SIG-M5 treated with dmso at 0.1 percent for 504 hours (cell line): ENCODE measurements at regions not wholly inside any gene's neighbourhood (a gene's known extent, or its start where the extent isn't known, plus 50 kb on each side); places are given as distances from the start of the nearest gene placed in this dataset.

Experiments
- DNase-seq: peaks from one replicate; lab custom pipeline; 2025; ENCODE audit not compliant: unreplicated experiment; lab: John Stamatoyannopoulos, UW

DNA sequence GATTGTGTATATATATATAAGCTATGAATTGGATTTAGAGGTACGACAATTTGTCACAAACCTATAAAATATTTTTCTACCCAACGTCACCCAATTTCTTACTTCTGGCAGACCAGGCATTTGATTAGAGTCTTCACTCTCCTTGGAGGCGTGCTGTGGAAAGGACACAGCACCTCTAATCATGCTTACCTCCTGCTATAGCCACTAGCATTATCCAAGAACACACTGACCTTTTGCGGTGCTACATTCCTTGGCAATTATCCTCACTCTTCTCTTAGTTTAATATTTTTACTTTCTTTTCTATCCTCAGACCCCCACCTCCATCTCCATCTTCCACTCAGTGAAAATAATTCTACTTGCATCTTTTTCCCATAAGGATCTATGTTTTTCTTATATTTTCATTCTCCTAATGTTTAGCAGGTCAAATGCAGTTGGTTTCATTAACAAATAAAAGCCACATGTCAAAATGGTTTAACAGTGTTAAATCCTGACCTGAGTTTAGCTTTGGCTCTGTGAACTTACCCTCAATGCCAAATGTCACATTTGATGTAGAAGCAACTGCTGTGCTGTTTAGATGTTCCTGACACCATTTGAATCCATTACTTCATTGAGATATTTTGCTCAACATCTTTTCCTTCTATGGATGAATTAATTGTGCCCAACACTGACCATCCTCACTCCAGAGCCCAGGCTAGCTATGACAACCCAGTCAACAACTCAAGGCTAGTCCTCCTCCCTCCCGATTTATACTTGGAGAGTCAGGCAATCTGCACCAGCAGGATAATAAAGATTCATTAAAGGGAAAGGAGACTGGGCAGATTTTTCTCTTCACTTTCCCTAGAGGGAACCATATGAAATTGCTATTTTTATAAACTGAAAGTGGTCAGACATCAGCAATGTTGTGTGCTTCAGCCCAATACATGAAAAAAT lies 240.5 kb downstream of the MREG start:
- no peak for DNase-seq

DNA sequence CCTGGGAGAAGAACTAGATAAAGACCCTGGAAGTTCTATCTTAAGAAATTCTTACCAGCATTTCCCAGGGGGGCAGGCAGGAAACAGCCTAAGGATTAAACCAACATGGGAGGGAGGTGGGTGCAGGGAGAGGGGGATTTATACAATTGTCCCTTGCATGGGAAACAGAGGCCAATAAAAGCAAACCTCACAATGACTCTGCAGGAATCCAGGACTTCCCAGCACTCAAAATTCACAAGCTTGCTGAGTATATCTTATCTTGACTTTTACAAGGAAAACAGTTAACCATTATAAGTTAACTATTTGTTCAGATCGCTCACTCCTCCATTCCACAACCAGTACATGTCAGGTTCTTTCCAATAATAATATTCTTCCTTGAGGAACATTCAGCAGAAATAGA lies 241.3 kb downstream of the MREG start:
- no peak for DNase-seq

DNA sequence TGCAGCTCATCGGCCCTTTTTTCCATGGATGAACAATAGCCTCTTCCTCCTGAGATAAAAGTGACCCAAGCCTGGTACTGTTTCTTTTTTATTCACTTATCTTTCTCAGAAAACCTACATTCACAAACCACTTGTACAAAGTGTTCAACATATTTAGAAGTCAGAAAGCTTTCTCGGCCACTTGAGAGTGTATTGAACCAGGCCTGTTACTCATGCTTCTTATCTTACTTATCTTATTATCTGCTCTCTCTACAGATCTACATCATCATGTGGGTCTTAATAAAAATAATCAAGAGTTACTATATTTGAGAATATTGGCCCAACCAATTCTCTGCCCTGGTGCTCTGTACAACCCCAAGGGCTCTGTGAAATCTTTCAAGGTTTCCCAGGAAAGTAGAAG lies 242.1 kb downstream of the MREG start:
- DNase-seq = no peak

DNA sequence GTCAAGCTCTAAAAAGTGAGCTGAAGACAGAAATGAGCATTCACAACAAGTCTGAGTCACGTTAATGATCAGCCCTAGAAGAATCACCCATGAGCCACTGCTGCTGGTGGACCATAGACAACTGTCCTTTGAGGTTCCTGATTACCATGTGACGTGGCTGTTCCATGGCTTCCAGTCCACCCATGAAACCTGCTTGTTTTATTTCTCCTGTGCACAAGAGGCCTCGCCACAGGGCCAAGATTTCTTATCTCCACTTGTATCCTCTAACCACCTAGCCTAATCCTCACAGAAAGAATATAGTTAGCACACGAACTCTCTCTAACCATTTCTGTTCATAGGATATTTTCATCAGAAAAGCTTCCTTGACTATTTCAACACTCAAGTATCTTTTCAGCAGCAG lies 242.7 kb downstream of the MREG start:
- DNase-seq = no peak

DNA sequence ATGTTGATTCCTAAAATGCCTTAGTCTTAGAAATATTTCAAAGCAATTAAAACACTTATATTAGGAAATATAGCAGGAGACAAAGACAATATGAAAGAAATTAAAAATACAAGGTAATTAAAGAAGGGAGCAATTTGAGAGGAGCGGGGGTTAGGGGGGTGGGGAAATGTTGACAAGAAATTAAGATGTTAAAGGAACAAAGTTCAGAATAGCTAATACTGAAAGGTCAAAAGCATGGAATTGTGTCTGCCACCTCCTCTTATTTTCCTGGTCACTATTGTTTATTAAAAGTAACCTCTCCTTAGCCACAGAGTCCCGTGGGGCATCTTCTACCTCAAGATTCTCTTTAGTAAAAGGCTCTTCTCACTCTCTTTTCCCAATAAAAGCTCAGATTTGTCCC lies 244.1 kb downstream of the MREG start:
- DNase-seq = no peak

DNA sequence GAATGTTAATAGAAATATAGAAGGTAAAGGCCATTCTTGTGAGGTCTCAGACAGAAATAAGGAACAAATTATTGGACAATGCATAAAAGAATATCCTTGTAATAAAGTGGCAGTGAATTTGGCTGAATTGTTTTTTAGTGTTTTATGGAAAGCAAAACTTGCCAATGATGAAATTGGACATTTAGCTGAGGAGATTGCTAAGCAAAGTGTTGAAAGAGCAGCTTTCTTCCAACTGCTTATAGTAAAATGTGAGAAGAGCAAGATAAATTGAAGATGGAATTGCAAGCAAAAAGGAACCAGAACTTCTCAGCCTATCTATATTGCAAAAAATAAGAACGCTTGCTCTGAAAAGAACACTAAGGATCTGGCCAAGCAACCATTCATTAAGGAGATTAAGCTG lies 245.7 kb downstream of the MREG start:
- DNase-seq = no peak

DNA sequence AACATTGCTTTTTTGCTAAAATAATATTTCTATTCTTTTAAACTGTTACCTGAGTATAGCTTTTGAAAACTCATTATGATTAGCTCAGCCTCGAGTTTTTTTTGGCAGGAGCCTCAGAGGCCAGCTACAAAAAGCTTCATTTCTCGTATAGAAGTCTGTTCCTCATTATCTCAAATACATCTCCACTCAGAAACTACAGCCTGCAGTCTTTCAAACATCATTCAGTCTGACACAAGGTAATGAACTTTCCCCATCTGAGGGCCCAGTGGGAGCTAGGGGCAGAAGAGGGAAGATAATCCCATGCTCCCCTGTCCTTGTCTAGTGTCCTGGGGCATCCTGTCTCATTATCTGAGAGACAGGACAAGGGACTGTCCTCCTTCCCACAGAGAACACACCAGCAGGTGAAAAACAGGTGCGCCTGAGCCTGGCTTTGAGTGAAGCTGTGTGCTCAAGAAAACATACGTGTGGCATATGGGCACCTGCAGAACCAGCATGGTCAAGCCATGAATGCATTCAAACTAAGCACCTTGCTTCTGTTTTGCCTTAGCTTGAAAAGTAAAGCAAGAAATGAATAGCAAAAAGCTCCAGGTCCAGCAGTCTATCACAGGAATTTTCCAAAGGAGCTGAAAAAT lies 247.5 kb downstream of the MREG start:
- no peak for DNase-seq

DNA sequence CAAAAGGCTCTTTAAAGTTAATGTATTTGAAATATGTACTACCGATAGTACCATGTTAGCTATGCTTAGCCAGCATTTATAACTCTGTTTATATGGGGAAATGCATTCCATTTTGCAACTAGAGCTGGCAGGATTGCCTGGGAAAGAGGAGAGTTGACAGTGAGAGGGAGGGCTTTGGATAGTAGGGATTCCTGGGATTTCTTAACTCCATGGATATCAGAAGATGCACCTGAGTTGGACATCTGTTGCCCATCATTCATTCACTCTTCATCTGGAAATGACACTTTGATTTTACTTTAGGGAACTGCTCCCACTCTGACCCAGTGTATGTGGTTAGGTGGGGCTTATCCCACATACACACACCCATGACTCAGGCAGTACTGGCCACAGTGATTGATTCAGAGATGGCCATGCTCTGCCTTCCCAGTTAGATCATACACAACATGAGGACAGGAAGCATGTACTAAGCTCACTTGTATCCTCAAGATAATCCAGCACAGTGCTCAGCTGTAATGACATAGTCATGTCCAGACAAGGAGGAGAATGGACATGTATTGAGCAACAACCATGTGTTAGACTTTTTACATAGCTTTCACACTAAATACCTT lies 248.8 kb downstream of the MREG start:
- no peak for DNase-seq

DNA sequence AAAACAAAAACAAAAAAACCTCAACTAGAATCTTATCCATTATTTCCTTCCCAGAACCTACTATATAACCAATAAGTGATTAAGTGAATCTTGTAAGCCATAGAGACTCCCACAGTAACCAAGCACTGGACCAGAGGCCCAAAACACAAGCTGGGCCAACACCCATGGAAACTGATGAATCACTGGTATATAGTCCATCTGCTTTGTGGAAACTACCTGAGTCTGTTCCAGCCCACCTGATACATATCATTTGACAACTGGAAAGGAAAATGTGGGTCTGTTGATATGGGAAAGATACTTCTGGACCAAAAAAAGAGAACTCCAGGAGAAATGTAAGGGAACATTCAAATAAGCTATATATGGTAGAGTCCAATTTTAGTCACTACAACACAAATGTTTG lies 252.8 kb downstream of the MREG start:
- no peak for DNase-seq

DNA sequence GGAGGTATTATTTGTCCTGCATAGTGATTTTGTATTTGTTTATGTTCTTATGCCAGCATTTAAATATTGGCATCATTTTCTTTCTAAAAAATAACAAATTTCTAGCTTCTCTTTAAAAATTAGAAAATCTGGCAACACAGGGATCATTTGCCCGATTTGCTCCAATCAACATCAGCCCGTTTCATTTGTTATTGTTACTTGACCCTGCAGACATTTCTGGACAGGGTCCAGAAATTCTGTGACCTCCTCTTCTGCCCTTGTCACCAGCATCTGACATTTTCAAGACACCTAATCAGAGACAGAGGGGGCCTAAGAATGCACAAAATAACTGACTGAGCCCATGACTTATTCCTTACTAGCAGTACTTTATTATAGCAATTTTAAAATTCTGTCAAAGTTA lies 253.3 kb downstream of the MREG start:
- no peak for DNase-seq

DNA sequence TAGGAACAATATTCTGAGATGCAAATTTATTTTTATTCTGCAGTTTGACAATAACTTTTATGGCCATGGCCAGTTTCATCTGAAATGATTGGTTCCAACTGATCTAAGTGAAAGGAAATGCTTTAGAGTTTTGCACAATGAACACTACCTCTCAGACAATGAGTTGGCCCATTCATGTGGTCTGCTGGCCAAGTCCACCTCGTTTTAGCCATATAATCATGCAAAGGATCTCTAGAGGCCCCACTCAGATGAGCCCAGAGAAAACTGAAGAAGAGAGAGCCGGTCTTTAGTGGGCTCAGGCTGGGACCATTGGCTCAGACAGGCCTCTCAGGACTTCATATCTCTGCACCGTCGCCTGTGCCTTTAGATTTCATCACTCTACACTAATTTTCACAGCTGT lies 254.7 kb downstream of the MREG start:
- no peak for DNase-seq

DNA sequence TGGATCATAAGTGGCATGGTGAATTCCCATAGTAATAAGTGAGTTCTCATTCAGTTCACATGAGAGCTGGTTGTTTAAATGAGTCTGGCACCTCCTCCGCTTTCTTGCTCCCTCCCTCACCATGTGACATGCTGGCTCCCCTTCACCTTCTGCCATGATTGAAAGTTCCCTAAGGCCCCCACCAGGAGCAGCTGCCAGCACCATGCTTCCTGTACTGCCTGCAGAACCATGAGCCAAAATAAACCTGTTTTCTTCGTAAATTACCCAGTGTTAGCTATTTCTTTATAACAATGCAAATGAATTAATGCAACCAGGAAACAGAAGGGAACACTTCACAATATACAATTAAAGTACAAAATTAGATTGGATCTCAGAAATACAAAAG lies 257.0 kb downstream of the MREG start:
- DNase-seq = no peak

DNA sequence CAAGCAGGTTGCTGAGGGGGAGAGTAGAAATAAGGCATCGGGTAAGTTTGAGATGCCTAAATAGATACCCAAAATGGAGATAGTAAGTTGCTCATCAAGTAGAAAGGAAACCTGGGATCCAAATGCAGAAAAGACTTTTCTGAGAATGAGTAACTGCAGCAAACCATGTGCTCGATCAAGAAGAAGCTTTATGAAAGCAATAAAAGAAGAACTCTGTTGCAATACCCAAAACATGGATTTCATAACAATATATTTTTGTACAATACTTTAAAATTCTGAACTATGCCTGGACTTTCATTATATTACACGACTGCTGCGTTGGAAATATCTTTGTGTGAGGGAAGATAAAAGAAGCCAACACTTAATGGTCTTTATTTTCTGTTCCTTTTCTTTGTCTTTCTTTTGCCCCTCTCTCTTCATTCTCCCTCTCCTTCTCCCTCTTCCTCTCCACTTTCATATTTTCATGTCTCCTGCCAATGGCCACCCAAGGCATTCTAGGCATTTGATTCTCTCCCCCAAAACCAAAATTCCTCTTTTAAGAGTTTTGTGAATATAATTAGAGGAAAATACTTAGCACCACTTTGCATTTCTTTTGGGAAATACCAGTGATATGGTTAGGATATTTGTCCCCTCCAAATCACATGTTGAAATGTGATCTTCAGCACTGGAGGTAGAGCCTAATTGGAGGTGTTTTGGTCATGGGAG lies 257.6 kb downstream of the MREG start:
- peak; percentile 53 for DNase-seq

DNA sequence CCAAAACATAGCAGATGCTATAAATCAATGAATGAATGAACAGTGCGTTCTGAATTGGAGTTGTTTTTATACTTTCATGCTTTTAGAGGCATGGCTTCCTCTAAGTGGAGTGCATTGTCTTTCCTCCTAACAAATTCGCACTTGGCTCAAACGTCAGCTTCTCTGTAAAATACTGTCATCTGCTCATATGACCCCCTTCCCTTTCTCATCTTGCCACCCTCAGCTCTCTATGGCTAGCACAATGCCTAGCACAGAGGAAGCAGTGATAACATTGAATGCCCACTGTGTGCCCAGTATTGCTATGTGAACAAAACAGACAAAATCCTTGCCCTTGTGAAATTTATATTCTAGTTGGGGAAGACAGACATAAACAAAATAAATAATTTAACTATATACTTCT lies 258.8 kb downstream of the MREG start:
- DNase-seq = no peak

DNA sequence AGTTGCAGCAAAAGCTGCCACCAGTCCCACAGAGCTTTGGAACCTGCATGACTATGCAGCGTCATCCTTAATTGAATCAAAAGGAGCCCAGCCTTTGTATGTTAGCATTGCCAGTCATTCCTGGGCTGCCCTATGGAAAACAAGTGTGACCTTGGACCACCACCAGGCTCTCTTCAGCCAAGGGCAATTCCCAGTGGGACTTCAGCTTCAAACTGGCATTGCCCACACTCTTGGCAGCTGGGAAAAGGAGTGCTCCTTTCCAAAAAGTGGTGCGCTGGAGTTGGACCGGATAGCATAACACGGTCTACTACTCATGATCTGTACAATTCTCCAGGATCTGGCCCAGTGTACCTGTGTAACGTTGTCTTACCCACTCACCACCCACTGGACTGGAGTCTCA lies 259.5 kb downstream of the MREG start:
- DNase-seq = no peak

DNA sequence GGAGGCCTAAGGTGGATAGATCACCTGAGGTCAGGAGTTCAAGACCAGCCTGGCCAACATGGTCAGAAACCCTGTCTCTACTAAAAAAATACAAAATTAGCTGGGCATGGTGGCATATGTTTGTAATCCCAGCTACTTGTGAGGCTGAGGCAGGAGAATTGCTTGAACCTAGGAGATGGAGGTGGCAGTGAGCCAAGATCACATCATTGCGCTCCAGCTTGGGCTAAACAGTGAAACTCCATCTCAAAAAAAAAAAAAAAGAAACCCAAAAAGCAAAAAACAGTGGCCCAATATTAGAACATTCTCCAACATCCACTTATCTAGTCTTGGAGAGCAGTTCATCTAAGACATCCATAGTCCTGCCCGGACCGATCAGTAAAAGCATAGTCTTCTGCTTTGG lies 260.4 kb downstream of the MREG start:
- no peak for DNase-seq

DNA sequence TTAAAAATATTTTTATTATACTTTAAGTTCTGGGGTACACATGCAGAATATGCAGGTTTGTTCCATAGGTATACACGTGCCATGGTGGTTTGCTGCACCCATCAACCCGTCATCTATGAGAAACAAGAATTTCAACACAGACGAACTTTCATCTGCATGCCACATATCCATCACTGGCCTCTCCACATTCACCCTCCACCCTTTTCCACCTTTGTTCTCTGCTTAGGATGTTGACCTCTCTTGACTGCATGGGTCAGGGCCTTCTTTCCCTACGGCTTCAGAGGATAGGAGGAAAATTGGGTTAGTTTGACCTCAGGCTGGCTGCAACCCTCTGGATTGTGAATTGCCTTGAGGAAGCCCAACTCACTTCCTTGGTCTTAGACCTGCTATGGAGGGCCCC lies 260.9 kb downstream of the MREG start:
- no peak for DNase-seq

DNA sequence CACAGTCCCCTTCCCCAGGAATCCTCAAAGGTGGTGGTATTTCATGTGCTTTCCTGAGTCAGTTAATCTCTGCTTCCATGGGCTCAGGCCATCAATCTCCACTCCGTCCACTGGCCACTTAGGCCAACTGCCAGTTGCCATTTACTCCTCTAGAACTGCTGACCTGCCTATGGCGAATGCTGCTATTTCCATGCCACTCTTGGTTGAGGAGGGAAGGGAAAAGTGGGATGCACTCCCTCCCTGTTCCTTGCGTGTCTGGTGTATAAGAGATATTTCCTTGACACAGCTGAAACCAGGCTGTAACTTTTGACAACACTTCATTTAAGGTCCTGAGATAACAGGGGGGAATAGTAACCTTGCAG lies 261.5 kb downstream of the MREG start:
- DNase-seq = no peak

DNA sequence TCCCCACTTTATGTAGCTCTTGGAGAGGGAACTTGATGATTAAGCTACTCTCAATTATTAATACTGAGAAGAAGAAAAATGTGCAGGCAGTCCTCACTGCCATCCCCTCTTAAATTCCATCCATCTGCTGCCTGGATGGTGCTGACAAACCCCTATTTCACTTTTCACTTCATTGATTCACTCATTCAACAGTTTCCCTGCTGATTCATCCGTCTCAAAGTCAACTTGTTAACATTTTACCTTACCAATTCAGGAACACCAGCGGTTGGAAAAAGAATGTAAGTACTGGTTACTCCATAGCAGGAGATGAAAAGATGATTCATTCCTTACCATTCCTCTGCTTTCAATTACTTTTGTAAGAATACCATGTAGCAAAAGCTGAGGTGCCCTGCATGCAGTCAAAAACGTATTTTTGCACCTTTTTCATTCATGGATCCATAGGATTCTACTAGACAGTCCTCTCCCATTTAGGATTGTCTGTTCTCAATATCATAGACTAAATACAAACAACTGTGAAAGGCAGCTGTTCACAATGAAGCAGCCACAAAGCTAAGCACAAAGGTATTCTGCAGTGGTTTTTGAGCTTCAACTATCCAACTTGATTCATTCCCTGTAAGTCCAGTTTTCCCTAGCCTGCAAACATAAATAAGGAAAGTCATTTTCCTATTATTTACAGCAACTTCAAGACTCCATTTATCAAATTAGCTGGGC lies 262.0 kb downstream of the MREG start:
- DNase-seq = no peak

DNA sequence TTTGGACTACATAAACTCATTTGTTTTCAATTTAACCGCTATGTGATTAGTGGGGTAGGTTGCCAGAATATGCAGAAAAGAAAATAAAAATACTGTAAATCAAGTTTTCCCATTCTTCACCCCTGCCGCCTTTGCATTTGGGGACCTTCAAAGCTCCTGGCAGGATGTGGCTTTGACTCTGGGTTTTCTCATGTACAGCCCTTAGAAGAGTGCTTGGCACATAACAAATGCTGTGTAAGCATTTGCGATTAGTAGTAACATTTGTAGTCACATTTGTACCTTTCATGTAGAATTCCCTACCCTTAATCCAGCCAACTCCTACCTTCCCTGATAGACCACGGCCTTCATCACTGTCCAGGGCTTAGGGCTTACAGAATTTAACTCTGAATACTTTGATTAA lies 262.6 kb downstream of the MREG start:
- DNase-seq = no peak
